Transverse colon (tissue), 4 donors: ENCODE measurements at regions not wholly inside any gene's neighbourhood (a gene's known extent, or its start where the extent isn't known, plus 50 kb on each side); places are given as distances from the start of the nearest gene placed in this dataset.

ENCODE experiments used
- POLR2A ChIP-seq: fragments of 450-650 bp; IDR thresholded peaks from one replicate; pipeline ENCODE4 v1.6.1; 2016; ENCODE audit warnings: antibody characterized with exemption, mild to moderate bottlenecking, moderate library complexity
- POLR2AphosphoS5 ChIP-seq, 3 donors: sonication (generic); formaldehyde crosslinking; IDR thresholded peaks; one replicate each; pipeline ENCODE4 v1.6.1; 2016; ENCODE audit warnings: antibody characterized with exemption in 3 of 3
- TF ChIP-seq, protein P1 (sequence below), 5 experiments: fragments of 200-600 bp in 3 of 5; fragments of 450-650 bp in 2 of 5; sonication (generic) in 3 of 5; IDR thresholded peaks; 1 replicate in 2 of 5; 2 replicates in 3 of 5; pipeline ENCODE4 v1.5.1; 2016 to 2017; ENCODE audit warnings: antibody characterized with exemption in 5 of 5, inconsistent platforms in 3 of 5, mild to moderate bottlenecking in 2 of 5, moderate library complexity in 1 of 5

DNA sequence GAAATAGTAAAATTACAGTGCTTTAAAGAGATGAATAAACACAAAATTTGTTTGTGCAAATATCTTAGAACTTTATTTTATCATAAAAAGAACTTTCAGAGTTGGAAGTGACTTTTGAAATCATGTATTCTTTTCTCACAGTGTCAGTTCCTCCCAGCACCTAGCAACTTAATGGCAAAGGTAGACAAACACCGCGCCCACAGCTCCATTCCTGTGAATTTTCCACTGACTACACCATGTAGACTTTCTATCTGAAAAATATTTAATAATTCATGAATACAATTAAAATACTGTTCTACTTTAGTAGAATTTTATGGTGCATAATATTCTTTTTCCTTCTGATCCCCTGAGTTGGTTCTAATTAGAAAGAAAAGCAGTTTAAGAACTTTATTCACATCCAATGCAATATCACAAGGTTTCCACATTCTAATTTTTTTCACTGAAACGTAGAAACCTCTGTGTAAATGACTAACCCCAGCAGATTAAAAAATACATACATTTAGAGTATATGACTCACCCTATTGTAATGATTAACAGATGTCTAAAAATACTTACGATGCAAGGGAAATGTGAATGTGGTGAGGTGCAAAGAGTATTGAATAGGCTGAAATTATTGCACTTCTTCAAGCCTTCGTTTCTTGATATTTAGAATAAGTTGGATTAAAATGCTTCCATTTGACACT, 218.2 kb upstream of the CCDC179 start:
- TF ChIP-seq, protein P1, sequence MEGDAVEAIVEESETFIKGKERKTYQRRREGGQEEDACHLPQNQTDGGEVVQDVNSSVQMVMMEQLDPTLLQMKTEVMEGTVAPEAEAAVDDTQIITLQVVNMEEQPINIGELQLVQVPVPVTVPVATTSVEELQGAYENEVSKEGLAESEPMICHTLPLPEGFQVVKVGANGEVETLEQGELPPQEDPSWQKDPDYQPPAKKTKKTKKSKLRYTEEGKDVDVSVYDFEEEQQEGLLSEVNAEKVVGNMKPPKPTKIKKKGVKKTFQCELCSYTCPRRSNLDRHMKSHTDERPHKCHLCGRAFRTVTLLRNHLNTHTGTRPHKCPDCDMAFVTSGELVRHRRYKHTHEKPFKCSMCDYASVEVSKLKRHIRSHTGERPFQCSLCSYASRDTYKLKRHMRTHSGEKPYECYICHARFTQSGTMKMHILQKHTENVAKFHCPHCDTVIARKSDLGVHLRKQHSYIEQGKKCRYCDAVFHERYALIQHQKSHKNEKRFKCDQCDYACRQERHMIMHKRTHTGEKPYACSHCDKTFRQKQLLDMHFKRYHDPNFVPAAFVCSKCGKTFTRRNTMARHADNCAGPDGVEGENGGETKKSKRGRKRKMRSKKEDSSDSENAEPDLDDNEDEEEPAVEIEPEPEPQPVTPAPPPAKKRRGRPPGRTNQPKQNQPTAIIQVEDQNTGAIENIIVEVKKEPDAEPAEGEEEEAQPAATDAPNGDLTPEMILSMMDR (IDR thresholded peaks at IDR 0.05): no peak
- TF ChIP-seq POLR2AphosphoS5 (IDR thresholded peaks at IDR 0.05) (no peak), POLR2A (no peak)
